GM19324 (cell line): ENCODE measurements at regions not wholly inside any gene's neighbourhood (a gene's known extent, or its start where the extent isn't known, plus 50 kb on each side); places are given as distances from the start of the nearest gene placed in this dataset.

Experiments used
- ATAC-seq: cut with Tn5 transposase; IDR thresholded peaks from one replicate; pipeline ENCODE4 v1.9.1; 2021; ENCODE audit warnings: mild to moderate bottlenecking, moderate library complexity; ENCODE audit not compliant: unreplicated experiment, low FRiP score

DNA sequence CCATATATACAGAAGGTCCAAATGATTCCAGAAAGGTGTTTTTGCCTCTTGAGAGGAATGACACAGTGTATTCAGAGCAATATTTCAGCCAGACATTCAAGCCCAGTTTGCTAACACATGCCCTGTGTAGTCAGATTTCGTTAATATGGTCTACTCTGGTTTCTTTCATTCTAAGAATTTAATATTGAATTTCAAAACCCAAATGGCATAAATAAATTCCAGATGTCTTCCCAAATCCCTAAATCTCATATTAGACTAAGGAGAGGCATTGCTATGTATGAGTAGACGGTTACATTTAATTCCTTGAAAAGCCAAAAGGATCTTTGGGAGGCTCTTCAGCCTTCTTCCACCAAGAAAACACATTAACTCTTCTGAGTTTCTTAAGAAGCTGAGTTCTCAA lies 66.3 kb upstream of the C1QTNF7 start:
- no peak for ATAC-seq

DNA sequence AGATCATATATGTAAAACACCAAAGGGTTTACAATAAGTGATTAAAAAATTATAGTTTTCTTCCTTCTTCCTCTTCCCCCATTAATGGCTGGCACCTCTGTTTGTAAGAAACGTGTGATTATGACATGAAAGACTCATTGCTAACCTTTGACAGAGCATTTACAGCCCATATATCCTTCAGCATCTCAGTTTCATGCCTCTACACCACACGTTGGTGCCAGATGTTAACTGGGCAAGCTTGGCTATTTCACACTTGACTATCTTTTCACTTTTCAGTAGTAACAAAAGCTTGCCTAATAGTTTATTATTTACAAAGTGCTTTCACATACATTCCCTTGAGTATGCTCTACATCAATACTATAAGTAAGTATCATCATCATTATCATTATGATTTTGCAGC lies 65.3 kb upstream of the C1QTNF7 start:
- no peak for ATAC-seq

- no peak for ATAC-seq
These were observed 63.6 kb upstream of the C1QTNF7 start for GRCh38 chr4:15364183-15364582.

DNA sequence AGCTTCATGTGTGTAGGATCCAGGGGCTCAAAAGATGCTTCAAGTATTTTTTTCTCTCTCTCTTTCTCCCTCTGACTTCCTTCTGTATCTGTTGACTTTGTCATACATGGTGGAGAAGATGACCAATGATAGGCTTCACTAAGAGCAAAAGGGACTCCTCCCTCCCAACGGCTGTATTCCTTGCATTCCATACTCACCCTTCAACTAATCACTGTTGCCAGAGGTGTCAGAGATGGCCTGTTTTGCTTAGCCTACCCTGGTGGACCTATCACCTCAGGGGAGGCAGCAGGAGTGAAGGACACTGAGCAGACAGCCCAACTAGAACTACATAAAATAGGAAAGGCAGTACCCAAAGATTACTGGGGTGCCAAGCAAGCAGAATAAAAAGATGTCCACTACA lies 62.2 kb upstream of the C1QTNF7 start:
- no peak for ATAC-seq

DNA sequence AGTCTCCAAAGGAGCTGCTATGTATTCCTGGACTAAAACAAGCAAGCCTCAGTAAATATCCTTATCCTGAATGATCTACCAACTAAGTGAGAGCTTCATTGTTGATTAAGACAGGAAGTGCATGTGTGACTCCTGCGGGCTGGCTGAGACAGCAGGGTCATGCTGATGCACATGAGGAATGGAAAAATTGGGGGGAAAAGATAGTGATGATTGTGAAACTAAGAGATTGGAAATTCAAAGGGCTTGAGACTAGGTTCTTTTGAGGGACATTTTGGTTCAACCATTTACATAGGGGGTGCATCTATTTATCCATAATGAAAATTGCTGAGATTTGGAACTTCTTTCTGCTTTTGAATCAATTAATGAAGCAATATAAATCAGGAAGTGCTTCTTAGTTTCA lies 61.1 kb upstream of the C1QTNF7 start:
- ATAC-seq: no peak

- ATAC-seq: no peak
These were observed 59.0 kb upstream of the C1QTNF7 start for GRCh38 chr4:15368856-15369255.

- ATAC-seq: no peak
These were observed 57.5 kb upstream of the C1QTNF7 start for GRCh38 chr4:15370296-15370695.

DNA sequence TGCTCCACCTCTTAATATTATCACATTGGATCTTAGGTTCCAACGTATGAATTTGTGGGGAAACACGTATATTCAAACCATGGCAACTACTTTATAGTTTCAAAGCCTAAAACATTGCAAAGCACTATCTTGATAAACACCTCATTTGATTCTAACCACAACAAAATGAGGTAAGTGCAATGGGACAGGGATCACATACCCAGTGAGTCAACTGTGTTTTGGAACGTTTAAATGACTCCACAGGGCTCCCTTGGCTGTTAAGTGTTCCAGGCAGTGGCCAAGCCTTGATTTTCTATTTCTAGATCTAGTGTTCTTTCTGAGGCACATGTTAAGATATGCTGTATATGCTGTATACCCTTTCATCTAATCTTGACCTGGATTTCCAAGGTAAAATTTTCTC lies 54.5 kb upstream of the C1QTNF7 start:
- ATAC-seq: no peak

GRCh38 chr4:15374656-15375055 lies 53.2 kb upstream of the C1QTNF7 start:
- no peak for ATAC-seq

GRCh38 chr4:15375667-15376066 lies 52.2 kb upstream of the C1QTNF7 start:
- ATAC-seq: no peak

DNA sequence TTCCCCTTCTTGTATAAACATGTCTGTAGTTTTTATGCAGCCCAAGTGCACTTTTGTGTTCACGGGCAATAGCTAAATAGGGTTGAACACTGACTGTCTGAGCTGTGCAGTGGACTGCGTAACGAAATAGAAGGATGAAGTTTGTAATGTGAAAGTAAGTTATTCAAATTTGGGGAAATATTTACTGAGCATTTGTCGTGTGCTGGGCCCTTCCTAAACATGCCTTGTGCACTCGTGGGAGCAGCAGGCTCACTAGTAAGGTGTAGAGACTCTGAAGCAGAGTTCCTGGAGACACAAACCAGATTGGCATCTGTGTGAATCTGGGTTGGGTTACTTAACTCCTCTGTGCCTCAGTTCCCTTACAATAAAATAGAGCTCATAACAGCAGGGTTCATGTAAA lies 51.7 kb upstream of the C1QTNF7 start:
- ATAC-seq: no peak

DNA sequence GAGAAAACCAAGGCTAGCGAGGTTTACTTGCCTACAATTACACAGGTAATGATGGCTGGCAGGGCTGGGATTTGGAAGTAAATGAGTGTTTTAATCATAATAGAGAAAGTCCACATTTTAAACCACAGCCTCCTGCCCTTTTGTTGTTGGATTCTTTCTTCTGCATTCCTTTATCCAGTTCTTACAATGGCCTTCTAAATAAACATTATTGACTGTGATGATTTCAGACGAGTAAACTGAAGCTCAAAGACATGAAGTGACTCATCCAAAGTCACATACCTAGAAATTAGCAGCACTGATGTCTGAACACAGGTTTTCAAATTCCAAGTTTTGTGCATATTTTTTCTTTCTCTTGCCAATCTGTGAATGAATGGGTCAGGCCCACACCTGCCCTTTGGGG lies 51.2 kb upstream of the C1QTNF7 start:
- no peak for ATAC-seq
